BJ (cell line): ENCODE measurements at regions not wholly inside any gene's neighbourhood (a gene's known extent, or its start where the extent isn't known, plus 50 kb on each side); places are given as distances from the start of the nearest gene placed in this dataset.

Experiments used
- CTCF ChIA-PET: fragments of 350-600 bp; formaldehyde crosslinking; extraction: SDS; loops from one replicate; lab custom pipeline; 2021; ENCODE audit warnings: antibody characterized with exemption, inconsistent platforms; lab: Yijun Ruan, JAX
- POLR2A ChIA-PET: fragments of 300-600 bp; sonication (Branson Sonifier 250); formaldehyde crosslinking; extraction: SDS; loops from one replicate; lab custom pipeline; 2021; ENCODE audit warnings: antibody characterized with exemption; lab: Charles Lee
- DNase-seq: peaks from one replicate; pipeline ENCODE4 v3.0.0-alpha.2; 2011; ENCODE audit warnings: low read depth
- H3K27me3 ChIP-seq: 2 replicates; pipeline ENCODE4 v1.6.0; 2011; ENCODE audit warnings: low read length; ENCODE audit not compliant: control insufficient read depth, insufficient read depth
- H3K36me3 ChIP-seq: 2 replicates; pipeline ENCODE4 v1.5.1; 2011; ENCODE audit warnings: low read length; ENCODE audit not compliant: control insufficient read depth, insufficient read depth
- H3K4me3 ChIP-seq: 2 replicates; pipeline ENCODE4 v1.5.1; 2011; ENCODE audit warnings: low read depth, mild to moderate bottlenecking, control low read depth, low read length
- CTCF ChIP-seq: IDR thresholded peaks from 2 replicates; pipeline ENCODE4 v1.5.1; 2011; ENCODE audit warnings: low read depth, mild to moderate bottlenecking, control low read depth, inconsistent platforms, low read length, moderate library complexity; ENCODE audit not compliant: insufficient read depth

GRCh38 chr2:129646107-129646506, 333.4 kb upstream of the RAB6C start:
- TF ChIP-seq CTCF, result no peak
- no peak for DNase-seq
- H3K27me3 ChIP-seq, result no peaks in the 10 kb centered on the region
- no peaks in the 10 kb centered on the region for H3K36me3 ChIP-seq
- ChIA-PET POLR2A (no interaction called here), CTCF (no interaction called here)
- no peak overlapping the region for H3K4me3 ChIP-seq

GRCh38 chr2:129653246-129653645, 326.2 kb upstream of the RAB6C start:
- no peaks in the 10 kb centered on the region for H3K36me3 ChIP-seq
- CTCF ChIA-PET, result no interaction called here
- DNase-seq, result no peak
- POLR2A ChIA-PET, result no interaction called here
- no peaks in the 10 kb centered on the region for H3K27me3 ChIP-seq
- no peak for TF ChIP-seq CTCF
- no peak overlapping the region for H3K4me3 ChIP-seq

GRCh38 chr2:129654331-129654730, 325.1 kb upstream of the RAB6C start:
- ChIA-PET POLR2A (no interaction called here), CTCF (no interaction called here)
- Histone ChIP-seq H3K36me3 (no peaks in the 10 kb centered on the region), H3K27me3 (no peaks in the 10 kb centered on the region), H3K4me3 (no peak overlapping the region)
- TF ChIP-seq CTCF, result no peak
- DNase-seq, result no peak

GRCh38 chr2:129656081-129656598, 323.3 kb upstream of the RAB6C start:
- Histone ChIP-seq H3K36me3 (no peaks in the 10 kb centered on the region), H3K27me3 (no peaks in the 10 kb centered on the region), H3K4me3 (no peak overlapping the region)
- TF ChIP-seq CTCF, result no peak
- no peak for DNase-seq
- ChIA-PET POLR2A (no interaction called here), CTCF (no interaction called here)

- Histone ChIP-seq H3K4me3 (no peak overlapping the region), H3K27me3 (no peaks in the 10 kb centered on the region), H3K36me3 (no peaks in the 10 kb centered on the region)
- ChIA-PET POLR2A (no interaction called here), CTCF (no interaction called here)
- TF ChIP-seq CTCF, result no peak
- no peak for DNase-seq
These were observed 321.0 kb upstream of the RAB6C start for GRCh38 chr2:129658430-129658829.
